Middle frontal gyrus (tissue), 1 donor: ENCODE measurements at regions not wholly inside any gene's neighbourhood (a gene's known extent, or its start where the extent isn't known, plus 50 kb on each side); places are given as distances from the start of the nearest gene placed in this dataset.
"Not testable (repeated sequence)": the region's sequence is repeated elsewhere in the genome, so short reads cannot be mapped to it uniquely, and the experiment has no call there.

Source experiments
- DNase-seq: peaks from one replicate; pipeline ENCODE4 v3.0.0-alpha.2; 2015; ENCODE audit warnings: low spot score; ENCODE audit errors: extremely low spot score

DNA sequence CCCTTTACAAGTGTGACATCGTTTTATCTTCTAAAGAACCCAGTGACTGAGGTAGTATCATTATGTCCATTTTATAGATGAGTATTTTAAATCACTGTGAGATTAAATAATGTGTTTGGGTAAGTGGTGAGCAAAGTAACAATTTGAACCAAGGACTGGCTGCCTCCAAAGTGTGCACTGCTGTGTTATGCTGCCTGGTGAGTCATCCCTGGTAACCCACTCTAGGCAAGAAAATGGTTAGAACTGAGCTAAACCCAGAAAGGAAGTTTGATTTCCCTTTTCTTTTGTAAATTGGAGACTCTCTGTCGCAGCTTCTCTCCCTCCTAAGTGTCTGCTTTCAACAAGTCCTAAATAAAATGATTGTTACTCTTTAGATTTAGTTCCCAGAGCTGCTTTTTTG lies 342.8 kb upstream of the KAZN start:
- no peak for DNase-seq

- DNase-seq, result peak; percentile 78
These were observed 339.2 kb upstream of the KAZN start for GRCh38 chr1:14259191-14259757.

- no peak for DNase-seq
These were observed 338.0 kb upstream of the KAZN start for GRCh38 chr1:14260480-14260879.

GRCh38 chr1:14261395-14261794 lies 337.1 kb upstream of the KAZN start:
- no peak for DNase-seq

GRCh38 chr1:14262637-14263036 lies 335.8 kb upstream of the KAZN start:
- no peak for DNase-seq

DNA sequence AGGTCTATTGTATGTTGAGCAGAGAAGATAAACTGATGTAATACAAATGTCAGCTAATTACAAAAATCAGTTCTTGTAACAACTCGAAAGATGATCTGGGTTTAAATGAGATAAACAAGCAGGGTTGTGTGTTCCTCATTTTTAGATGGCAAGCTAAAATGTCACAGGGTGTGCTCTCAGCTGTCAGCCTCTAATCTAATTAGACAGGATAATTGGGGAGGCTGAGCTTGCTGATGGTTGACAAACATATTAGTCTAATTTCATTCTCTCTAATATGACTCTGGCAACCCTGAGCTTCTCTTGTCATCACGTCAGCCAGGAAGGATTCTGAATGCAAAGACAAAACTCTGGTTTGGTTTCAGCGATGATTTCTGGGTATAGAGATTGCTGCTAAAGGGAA lies 335.3 kb upstream of the KAZN start:
- DNase-seq, result no peak

DNA sequence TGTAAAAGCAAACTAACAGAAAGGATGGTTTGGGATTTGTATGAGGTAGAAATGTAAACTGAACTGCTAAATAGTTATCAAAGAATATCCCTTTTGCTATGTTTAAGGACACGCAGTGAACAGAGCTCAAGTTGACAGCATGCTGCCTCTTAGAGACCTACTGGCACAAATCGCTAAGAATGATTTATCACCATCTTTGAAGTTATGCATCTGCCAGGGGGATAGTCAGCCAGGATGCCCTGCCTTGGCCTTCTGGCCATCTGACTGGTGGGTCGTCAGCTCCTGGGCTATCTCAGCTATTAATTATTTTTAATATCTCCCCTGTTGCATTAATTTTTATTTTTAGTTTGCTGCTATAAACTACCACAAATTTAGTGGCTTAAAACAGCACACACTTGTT lies 334.8 kb upstream of the KAZN start:
- DNase-seq, result no peak

GRCh38 chr1:14265495-14265894 lies 333.0 kb upstream of the KAZN start:
- DNase-seq, result no peak

DNA sequence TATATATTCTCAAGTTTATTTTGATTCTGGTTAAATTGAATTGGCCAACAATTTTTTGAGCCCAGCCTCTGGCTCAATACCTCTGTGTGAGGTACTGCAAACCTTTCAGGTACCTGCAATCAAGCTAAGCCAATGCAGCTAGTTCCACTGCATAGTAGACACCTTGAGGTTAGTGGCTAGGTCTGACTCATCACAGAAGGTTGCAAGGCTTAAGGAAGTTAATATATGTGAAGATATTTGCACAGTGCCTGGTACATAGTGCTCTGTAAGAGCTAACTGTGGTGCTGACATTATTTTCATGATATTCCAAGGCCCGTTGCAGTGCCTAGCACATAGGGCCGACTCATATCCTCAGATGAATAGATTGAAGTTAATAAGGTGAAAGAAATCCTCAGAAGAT lies 330.5 kb upstream of the KAZN start:
- no peak for DNase-seq

- DNase-seq, result no peak
These were observed 327.7 kb upstream of the KAZN start for GRCh38 chr1:14270821-14271220.

- DNase-seq, result no peak
These were observed 324.7 kb upstream of the KAZN start for GRCh38 chr1:14273811-14274210.

DNA sequence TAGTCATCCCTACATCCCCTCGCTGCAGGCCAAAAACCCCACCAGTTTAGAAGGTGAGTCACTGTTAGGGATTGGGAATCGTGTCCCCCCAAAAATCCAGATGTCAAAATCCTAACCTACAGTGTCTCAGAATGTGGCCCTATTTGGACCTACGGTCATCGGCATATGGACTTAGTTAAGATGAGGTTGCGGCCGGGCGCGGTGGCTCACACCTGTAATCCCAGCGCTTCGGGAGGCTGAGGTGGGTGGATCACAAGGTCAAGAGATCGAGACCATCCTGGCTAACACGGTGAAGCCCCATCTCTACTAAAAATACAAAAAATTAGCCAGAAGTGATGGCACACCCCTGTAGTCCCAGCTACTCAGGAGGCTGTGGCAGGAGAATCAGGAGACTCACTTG lies 318.6 kb upstream of the KAZN start:
- not testable (repeated sequence) for DNase-seq

DNA sequence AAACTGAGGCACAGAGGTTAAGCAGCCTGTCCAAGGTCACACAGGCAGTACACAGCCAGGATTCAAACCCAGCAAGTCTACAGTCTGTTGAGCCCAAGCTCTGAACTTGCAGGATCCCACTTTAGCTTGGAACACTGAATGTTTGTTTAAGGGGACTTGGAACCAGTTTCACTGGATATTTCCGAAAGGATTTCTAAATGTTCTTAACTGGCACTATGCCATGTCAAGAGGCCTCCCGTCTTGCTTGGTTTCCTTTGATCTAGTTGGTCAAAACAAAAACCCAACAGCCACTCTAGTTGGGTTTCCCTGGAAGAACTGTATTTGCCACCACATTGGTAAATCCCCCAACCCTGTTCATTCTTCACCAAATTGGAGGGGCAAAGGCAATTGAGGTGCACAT lies 317.6 kb upstream of the KAZN start:
- DNase-seq, result no peak

DNA sequence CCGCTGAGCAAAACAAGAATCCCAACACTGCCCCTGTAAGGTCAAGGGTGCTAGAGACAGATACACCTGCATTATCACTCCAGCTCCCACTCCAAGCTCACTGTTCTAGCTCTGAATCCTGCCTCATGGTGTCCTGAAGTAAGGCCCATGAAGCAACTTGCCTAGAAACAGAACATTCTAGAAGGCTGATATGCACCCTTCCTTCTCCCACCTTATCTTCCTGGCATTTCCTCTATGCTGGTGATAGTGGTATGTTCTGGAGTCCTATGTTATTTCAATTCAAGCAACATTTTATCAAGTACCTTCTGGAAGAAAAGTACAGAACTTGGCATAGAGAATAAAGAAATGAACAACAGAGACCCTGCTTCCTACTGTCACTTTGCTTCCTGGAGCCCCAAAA lies 317.1 kb upstream of the KAZN start:
- DNase-seq, result no peak

DNA sequence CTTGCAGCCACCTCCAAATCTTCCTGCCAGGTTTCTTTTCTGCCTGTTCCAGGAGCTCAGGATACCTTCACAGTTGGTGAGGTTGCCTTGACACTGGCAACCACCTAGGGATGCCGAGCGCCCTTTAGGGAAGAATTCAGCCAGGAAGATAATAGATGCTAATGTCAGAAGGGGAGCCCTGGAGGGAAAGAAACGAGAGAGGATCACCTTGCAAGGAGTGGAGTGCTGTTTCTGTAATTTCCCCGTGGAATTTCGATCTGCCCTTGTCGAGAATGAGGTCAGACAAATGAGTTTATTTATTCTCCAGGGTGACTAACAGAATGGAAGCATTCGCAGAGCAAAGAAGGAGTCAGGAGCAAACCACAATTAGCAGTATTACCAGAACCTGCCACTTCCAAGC lies 315.8 kb upstream of the KAZN start:
- no peak for DNase-seq

DNA sequence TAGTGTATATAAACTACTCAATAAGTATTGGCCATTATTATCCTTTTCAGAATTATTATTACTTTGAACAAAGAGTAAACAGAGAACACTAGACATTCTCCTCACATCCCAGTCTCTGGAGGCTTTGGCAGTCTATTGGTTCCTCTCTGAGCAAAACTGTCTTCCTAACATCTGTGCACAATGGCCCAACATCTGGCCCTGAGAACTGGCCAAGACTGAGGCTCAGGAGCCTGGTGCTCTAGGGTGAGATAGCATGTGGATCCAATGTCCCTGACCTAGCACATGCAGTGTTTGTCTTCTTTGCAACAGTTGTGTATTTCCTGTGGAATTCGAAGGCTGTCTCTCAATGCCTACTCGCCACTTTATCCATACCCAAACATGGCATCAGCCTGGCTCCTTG lies 313.2 kb upstream of the KAZN start:
- no peak for DNase-seq

DNA sequence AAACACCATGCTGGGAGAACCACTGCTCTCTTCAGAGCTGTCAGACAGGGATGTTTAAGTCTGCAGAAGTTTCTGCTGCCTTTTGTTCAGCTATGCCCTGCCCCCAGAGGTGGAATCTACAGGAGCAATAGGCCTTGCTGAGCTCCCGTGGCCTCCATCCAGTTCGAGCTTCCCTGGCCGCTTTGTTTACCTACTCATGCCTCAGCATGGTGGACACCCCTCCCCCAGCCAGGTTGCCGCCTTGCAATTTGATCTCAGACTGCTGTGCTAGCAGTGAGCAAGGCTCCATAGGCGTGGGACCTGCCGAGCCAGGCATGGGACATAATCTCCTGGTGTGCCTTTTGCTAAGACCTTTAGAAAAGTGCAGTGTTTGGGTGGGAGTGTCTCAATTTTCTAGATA lies 307.3 kb upstream of the KAZN start:
- DNase-seq, result not testable (repeated sequence)

DNA sequence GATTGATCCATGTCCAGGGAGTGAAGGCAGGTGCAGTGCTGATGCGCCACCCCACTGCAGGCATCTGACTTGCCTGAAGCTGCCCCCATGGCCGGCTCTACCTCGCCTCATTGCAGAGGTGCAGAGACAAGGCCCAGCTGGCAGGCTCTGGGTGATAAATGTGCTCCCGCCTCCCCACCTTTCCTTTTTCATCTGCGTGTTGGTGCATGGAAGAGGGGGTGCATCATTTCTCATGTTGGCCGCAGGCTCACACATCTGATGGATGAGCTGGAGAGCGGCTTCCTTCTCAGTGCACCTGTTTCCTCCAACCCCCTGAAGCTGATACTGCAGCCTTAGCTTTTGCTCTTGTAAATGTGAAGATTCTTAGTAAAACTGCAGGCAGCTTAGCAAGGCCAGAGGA lies 306.0 kb upstream of the KAZN start:
- DNase-seq, result no peak

DNA sequence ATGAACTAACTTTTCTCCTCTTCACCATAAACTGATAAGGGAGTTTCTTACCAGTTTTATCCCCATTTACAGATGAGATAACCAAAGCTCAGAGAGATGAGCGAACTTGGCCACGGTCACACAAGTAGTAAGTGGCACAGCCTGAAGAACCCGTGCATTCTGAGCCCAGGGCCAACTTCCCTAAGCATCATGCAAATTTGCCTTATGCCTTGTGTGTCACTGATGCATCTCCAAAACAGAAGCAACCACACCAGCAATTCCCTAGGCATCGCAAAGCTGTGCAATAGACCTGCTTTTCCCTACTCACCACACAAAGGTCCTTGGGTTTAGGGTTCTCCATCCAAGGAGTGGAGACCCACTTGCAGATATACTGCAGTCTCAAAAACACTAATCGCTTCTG lies 304.5 kb upstream of the KAZN start:
- no peak for DNase-seq

DNA sequence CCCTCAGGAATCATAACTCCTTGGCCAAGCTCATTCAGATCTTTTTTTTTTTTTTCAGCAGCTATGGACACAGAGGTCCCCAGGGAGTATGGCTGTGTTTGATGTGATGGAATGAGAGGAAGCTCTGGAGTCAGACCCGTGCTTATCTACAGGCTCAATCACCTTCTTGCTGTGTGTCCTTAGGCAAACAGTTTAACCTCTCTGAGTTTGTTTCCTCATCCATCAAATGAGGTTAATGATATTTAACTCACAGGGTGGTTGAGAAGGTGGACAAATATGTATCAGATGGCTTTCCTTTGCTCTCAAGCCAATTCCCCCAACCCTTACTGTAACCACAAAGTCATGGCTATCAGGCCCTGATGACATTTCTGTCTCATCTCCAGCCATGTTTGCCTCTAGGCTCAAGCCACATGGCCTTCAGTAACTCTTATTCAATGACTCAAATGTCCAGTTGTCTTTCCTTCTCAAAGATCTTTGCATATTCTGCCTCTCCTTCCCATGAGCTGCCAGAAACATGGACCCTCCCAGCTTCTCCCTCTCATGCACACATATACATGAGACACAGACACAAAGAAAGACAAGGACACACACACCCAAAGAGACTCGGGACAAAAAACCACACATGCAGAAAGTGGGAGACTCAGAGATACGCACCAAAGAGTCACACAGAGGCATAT lies 303.5 kb upstream of the KAZN start:
- no peak for DNase-seq

DNA sequence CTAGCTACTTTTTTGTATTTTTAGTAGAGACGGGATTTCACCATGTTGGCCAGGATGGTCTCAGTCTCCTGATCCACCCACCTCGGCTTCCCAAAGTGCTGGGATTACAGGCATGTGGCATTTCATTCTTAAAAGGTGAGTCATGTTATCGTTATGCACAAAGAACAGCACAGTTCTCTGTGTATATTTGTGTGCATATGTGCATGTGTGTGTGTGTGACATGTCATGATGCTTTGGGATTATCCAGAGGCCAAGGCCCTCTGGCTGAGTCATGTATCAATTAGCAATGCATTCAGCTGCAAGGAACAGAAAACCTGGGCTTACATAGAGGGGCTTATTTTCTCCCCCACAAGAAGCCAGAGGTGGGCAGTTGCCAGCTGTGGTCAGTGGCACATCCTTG lies 301.7 kb upstream of the KAZN start:
- no peak for DNase-seq

GRCh38 chr1:14297356-14297755 lies 301.1 kb upstream of the KAZN start:
- DNase-seq, result no peak

GRCh38 chr1:14298806-14299205 lies 299.7 kb upstream of the KAZN start:
- no peak for DNase-seq
